ENCODE measurements at regions not wholly inside any gene's neighbourhood (a gene's known extent, or its start where the extent isn't known, plus 50 kb on each side); places are given as distances from the start of the nearest gene placed in this dataset.

DNA sequence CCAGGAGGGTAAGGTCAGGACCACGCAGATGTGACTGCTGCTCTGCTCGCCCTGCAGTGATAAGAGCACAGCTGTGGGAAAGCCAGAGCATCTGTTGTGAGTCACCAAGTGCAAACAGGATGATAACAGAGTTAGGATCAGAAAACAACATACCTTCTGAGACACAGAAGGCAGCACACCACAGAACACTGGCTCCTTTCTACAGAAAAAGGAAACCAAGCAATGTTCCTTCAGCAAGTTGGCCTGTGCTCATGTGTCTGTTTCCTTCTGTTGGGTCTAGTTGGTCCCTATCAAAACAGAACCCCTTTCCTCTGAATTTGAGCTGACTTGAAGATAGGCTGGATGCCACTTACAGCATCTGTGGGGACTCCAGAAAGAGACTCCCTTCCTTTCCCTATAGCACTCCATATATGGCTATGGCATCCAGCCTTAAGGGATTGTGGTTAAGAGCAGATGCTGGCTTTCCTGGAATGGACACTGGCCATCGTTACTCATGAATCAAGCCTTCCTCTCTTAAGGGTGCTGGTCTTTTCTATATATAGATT is 440.7 kb upstream of the THBS1 start:
- intact Hi-C loops (cut with DNase I; ENCODE audit: low total_unique reads), result no loop called here
- Histone ChIP-seq H3K4me3 (no peak overlapping the region), H3K27ac (peak overlapping the region in 1 of 4 donors; percentile 35), H3K9me3 (no peaks in the 10 kb centered on the region), H3K36me3 (no peaks in the 10 kb centered on the region), H3K27me3 (no peaks in the 10 kb centered on the region), H3K4me1 (no peaks in the 10 kb centered on the region)
- TF ChIP-seq, protein P1, sequence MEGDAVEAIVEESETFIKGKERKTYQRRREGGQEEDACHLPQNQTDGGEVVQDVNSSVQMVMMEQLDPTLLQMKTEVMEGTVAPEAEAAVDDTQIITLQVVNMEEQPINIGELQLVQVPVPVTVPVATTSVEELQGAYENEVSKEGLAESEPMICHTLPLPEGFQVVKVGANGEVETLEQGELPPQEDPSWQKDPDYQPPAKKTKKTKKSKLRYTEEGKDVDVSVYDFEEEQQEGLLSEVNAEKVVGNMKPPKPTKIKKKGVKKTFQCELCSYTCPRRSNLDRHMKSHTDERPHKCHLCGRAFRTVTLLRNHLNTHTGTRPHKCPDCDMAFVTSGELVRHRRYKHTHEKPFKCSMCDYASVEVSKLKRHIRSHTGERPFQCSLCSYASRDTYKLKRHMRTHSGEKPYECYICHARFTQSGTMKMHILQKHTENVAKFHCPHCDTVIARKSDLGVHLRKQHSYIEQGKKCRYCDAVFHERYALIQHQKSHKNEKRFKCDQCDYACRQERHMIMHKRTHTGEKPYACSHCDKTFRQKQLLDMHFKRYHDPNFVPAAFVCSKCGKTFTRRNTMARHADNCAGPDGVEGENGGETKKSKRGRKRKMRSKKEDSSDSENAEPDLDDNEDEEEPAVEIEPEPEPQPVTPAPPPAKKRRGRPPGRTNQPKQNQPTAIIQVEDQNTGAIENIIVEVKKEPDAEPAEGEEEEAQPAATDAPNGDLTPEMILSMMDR (IDR thresholded peaks at IDR 0.05), result no peak
- WGBS, 2 donors (ENCODE audit: low coverage in 1 of 2), result 40 to 53% methylated on average over 2 to 3 of the region's 3 CpGs
- in situ Hi-C loops (cut with MboI; ENCODE audit: low pct_ligation_motif_present in 1 of 4, low pct_unique_long_range_greater_than_20kb in 1 of 4, low sequenced_read_pairs in 3 of 4), result no loop called here
- DNase-seq, result no peak

DNA sequence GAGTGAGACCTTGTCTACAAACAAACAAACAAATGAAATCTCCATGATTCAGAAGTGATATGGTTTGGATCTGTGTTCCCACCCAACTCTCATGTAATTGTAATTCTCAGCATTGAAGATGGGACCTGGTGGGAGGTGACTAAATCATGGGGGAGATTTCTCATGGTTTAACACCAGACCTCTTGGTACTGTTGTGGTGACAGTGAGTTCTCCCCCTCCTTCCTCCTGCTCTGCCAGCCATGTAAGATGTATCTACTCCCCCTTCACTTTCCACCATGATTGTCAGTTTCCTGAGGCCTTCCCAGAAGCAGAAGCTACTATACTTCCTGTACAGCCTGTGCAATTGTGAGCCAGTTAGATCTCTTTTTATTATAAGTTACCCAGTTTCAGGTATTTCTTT is 438.4 kb upstream of the THBS1 start:
- Histone ChIP-seq H3K9me3 (no peaks in the 10 kb centered on the region), H3K27me3 (no peaks in the 10 kb centered on the region), H3K27ac (no peak overlapping the region), H3K4me3 (no peak overlapping the region), H3K36me3 (no peaks in the 10 kb centered on the region), H3K4me1 (no peaks in the 10 kb centered on the region)
- no peak for DNase-seq
- in situ Hi-C loops (cut with MboI; ENCODE audit: low pct_ligation_motif_present in 1 of 4, low pct_unique_long_range_greater_than_20kb in 1 of 4, low sequenced_read_pairs in 3 of 4) (no loop called here), intact Hi-C loops (cut with DNase I; ENCODE audit: low total_unique reads) (no loop called here)
- no peak for TF ChIP-seq POLR2A (IDR thresholded peaks at IDR 0.05)
- TF ChIP-seq EP300 (IDR thresholded peaks at IDR 0.05; ENCODE audit: low read depth), result no peak
- TF ChIP-seq, protein P1 (IDR thresholded peaks at IDR 0.05), result no peak
- TF ChIP-seq POLR2AphosphoS5 (IDR thresholded peaks at IDR 0.05), result no peak

GRCh38 chr15:39143479-39143878 is 437.4 kb upstream of the THBS1 start:
- TF ChIP-seq, protein P1 (IDR thresholded peaks at IDR 0.05), result no peak
- TF ChIP-seq POLR2A (IDR thresholded peaks at IDR 0.05) (no peak), EP300 (IDR thresholded peaks at IDR 0.05; ENCODE audit: low read depth) (no peak), POLR2AphosphoS5 (IDR thresholded peaks at IDR 0.05) (no peak)
- no peak overlapping the region for H3K4me3 ChIP-seq
- WGBS, 2 donors (ENCODE audit: low coverage in 1 of 2), result 84 to 92% methylated on average over 2 to 5 of the region's 5 CpGs
- no peaks in the 10 kb centered on the region for H3K4me1 ChIP-seq
- intact Hi-C loops (cut with DNase I; ENCODE audit: low total_unique reads), result no loop called here
- DNase-seq, result no peak
- H3K27me3 ChIP-seq, result no peaks in the 10 kb centered on the region
- H3K27ac ChIP-seq, result no peak overlapping the region
- no peaks in the 10 kb centered on the region for H3K36me3 ChIP-seq
- H3K9me3 ChIP-seq, result no peaks in the 10 kb centered on the region
- in situ Hi-C loops (cut with MboI; ENCODE audit: low pct_ligation_motif_present in 1 of 4, low pct_unique_long_range_greater_than_20kb in 1 of 4, low sequenced_read_pairs in 3 of 4), result no loop called here

- in situ Hi-C loops (cut with MboI; ENCODE audit: low pct_ligation_motif_present in 1 of 4, low pct_unique_long_range_greater_than_20kb in 1 of 4, low sequenced_read_pairs in 3 of 4) (no loop called here), intact Hi-C loops (cut with DNase I; ENCODE audit: low total_unique reads) (no loop called here)
- H3K4me3 ChIP-seq, result no peak overlapping the region
- no peak overlapping the region for H3K27ac ChIP-seq
- WGBS, 2 donors (ENCODE audit: low coverage in 1 of 2), result 59 to 90% methylated on average over 2 of the region's 2 CpGs
- no peak for DNase-seq
- H3K27me3 ChIP-seq, result no peaks in the 10 kb centered on the region
- TF ChIP-seq POLR2AphosphoS5 (IDR thresholded peaks at IDR 0.05), result no peak
- TF ChIP-seq EP300 (IDR thresholded peaks at IDR 0.05; ENCODE audit: low read depth), result no peak
- no peak for TF ChIP-seq POLR2A (IDR thresholded peaks at IDR 0.05)
- TF ChIP-seq, protein P1 (IDR thresholded peaks at IDR 0.05), result no peak
- H3K9me3 ChIP-seq, result no peaks in the 10 kb centered on the region
- no peaks in the 10 kb centered on the region for H3K4me1 ChIP-seq
- no peaks in the 10 kb centered on the region for H3K36me3 ChIP-seq
Measured at GRCh38 chr15:39144051-39144450, 436.8 kb upstream of the THBS1 start.

Measured in transverse colon (tissue), 4 donors.